HFFc6 (cell line): ENCODE measurements at regions not wholly inside any gene's neighbourhood (a gene's known extent, or its start where the extent isn't known, plus 50 kb on each side); places are given as distances from the start of the nearest gene placed in this dataset.

Experiments
- DNase-seq: peaks from one replicate; pipeline ENCODE4 v3.0.0-alpha.2; 2018
- H3K27ac Mint-ChIP-seq: 2 replicates; pipeline ENCODE4 v1.8.0; 2020; ENCODE audit warnings: mild to moderate bottlenecking, mixed read lengths
- H3K27me3 Mint-ChIP-seq: 2 replicates; pipeline ENCODE4 v1.8.0; 2021; ENCODE audit warnings: mild to moderate bottlenecking, moderate library complexity, mixed read lengths; ENCODE audit not compliant: insufficient read depth
- H3K36me3 Mint-ChIP-seq: 2 replicates; pipeline ENCODE4 v1.8.0; 2021; ENCODE audit warnings: low read depth, mixed read lengths
- H3K4me1 Mint-ChIP-seq: 2 replicates; pipeline ENCODE4 v1.8.0; 2020; ENCODE audit warnings: low read depth, mixed read lengths
- H3K4me3 Mint-ChIP-seq: 2 replicates; pipeline ENCODE4 v1.8.0; 2020; ENCODE audit warnings: mild to moderate bottlenecking, moderate library complexity, mixed read lengths
- H3K9me3 Mint-ChIP-seq: 2 replicates; pipeline ENCODE4 v1.8.0; 2020; ENCODE audit warnings: mild to moderate bottlenecking, mixed read lengths
- TF ChIP-seq, protein P1 (sequence below): fragments of 200-600 bp; sonication (generic); IDR thresholded peaks from 2 replicates; pipeline ENCODE4 v1.5.0; 2021; ENCODE audit warnings: antibody characterized with exemption, mild to moderate bottlenecking

DNA sequence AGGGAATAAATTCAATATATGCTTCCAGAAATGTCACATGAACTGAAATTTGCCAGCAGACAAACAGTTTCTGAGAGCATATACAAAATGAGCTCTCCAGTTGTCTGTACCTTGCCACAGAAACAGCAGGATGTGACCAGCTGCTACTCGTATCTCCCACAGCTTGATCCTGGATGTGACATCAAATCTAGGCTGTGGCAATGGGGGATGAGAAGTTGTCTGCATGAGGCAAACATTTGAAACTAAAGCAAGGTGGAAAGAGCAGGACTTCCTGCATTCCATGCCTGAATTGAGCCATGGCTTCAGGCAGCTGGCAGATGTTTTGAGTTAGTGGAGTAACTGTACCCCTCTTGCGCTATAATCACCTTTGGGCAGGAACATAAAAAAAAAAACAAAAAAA, 1724.0 kb downstream of the RPA4 start:
- TF ChIP-seq, protein P1, sequence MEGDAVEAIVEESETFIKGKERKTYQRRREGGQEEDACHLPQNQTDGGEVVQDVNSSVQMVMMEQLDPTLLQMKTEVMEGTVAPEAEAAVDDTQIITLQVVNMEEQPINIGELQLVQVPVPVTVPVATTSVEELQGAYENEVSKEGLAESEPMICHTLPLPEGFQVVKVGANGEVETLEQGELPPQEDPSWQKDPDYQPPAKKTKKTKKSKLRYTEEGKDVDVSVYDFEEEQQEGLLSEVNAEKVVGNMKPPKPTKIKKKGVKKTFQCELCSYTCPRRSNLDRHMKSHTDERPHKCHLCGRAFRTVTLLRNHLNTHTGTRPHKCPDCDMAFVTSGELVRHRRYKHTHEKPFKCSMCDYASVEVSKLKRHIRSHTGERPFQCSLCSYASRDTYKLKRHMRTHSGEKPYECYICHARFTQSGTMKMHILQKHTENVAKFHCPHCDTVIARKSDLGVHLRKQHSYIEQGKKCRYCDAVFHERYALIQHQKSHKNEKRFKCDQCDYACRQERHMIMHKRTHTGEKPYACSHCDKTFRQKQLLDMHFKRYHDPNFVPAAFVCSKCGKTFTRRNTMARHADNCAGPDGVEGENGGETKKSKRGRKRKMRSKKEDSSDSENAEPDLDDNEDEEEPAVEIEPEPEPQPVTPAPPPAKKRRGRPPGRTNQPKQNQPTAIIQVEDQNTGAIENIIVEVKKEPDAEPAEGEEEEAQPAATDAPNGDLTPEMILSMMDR: no peak
- DNase-seq: no peak
- Mint-ChIP-seq H3K27ac (no peak overlapping the region), H3K27me3 (no peaks in the 10 kb centered on the region), H3K36me3 (no peaks in the 10 kb centered on the region), H3K4me3 (no peak overlapping the region), H3K9me3 (no peaks in the 10 kb centered on the region), H3K4me1 (no peaks in the 10 kb centered on the region; the same call in 1 of the 2 replicates)

DNA sequence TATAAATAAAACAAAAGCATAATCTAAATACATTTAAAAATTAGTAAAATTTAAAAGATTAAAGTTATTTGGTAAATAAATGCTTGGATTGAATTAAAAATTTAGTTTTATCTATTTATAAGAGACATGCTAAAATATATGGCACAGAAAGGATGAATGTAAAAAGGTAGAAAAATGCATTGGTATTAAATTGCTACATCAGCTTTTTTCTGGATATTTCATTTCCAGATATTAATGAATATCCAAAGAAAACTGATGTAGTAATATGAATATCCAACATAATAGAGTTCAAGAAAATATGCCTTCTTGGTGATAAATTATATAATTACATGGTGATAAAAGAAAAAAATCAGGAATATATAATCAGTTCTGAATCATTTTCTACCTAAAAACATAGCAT, 1743.9 kb downstream of the RPA4 start:
- H3K27ac Mint-ChIP-seq: no peak overlapping the region
- H3K36me3 Mint-ChIP-seq: no peaks in the 10 kb centered on the region
- TF ChIP-seq, protein P1: no peak
- no peaks in the 10 kb centered on the region for H3K27me3 Mint-ChIP-seq
- H3K9me3 Mint-ChIP-seq: no peaks in the 10 kb centered on the region
- no peak for DNase-seq
- no peak overlapping the region for H3K4me3 Mint-ChIP-seq
- H3K4me1 Mint-ChIP-seq: no peaks in the 10 kb centered on the region

DNA sequence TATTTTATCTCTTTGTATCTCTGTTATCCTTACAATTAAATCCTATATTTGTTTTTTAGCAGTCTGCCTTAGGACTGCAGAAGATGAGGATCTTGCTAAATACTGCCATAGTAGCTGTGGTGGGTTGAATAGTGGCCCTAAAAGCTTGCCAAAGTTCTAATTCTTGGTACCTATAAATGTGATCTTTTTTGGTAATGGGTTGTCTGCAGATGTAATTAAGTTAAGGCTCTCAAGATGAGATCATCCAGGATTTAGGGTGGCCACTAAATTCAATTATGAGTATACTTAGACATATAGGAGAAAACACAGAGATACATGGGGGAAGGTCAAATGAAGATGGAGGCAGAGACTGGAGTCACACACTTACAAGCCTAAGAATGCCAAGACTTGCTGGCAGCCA, 1753.7 kb downstream of the RPA4 start:
- Mint-ChIP-seq H3K36me3 (no peaks in the 10 kb centered on the region), H3K4me1 (no peaks in the 10 kb centered on the region), H3K9me3 (no peaks in the 10 kb centered on the region; the same call in 1 of the 2 replicates), H3K4me3 (no peak overlapping the region), H3K27ac (no peak overlapping the region), H3K27me3 (no peaks in the 10 kb centered on the region; the same call in 1 of the 2 replicates)
- no peak for DNase-seq
- TF ChIP-seq, protein P1: no peak

DNA sequence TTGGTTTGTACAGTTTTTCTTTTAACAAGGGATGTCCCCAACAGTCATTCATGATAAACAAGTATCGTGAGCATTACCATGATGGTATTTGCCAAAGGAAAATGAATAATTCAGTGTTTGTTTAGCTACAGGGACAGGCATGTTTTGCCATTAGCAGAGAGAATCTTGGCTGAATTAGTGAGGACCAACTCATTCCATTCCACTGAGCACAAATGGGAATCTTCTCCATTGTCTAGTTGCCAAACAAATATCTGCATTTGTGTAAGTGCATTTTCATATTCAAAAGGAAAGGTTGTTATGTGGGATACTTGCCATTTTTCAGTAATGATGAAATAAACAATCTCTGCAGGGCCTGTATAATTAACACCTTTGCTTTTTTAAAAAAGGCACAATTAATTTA, 1762.6 kb downstream of the RPA4 start:
- H3K27ac Mint-ChIP-seq: no peak overlapping the region
- no peaks in the 10 kb centered on the region for H3K36me3 Mint-ChIP-seq
- no peak for DNase-seq
- no peak overlapping the region for H3K4me3 Mint-ChIP-seq
- H3K9me3 Mint-ChIP-seq: no peaks in the 10 kb centered on the region
- TF ChIP-seq, protein P1: no peak
- no peaks in the 10 kb centered on the region; the same call in 1 of the 2 replicates for H3K4me1 Mint-ChIP-seq
- no peaks in the 10 kb centered on the region for H3K27me3 Mint-ChIP-seq

DNA sequence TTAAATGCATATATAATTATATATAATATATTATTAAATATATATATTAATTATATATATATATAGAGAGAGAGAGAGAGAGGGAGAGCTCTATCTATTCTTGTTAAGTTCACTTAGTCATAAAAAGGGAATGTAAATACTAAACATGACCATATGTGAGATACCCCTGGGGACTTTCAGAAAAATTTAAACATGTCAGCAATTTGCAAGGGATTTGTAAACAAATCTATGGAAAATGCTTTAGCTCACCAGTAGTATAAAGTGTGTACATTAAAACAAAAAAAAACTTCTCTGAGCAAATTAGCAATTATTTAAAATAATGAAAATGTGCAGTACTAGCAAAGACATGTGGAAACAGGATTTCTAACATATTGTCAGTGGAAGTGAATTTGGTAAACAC, 1755.5 kb downstream of the PCDH19 start:
- H3K4me1 Mint-ChIP-seq: no peaks in the 10 kb centered on the region
- no peak overlapping the region for H3K27ac Mint-ChIP-seq
- peaks cover 4% of the 10 kb centered on the region; the same call in 1 of the 2 replicates for H3K9me3 Mint-ChIP-seq
- H3K27me3 Mint-ChIP-seq: no peaks in the 10 kb centered on the region
- DNase-seq: no peak
- TF ChIP-seq, protein P1: no peak
- no peak overlapping the region for H3K4me3 Mint-ChIP-seq
- H3K36me3 Mint-ChIP-seq: no peaks in the 10 kb centered on the region
